Gastroesophageal sphincter (tissue), 4 donors: ENCODE measurements at regions not wholly inside any gene's neighbourhood (a gene's known extent, or its start where the extent isn't known, plus 50 kb on each side); places are given as distances from the start of the nearest gene placed in this dataset.

Experiments
- ATAC-seq: fragments of 150-250 bp; one replicate; pipeline ENCODE4 v1.9.1; 2016; ENCODE audit warnings: mild to moderate bottlenecking, moderate library complexity
- H3K27ac ChIP-seq, 4 donors: fragments of 200-600 bp; sonication (generic) in 3 of 4; 1 replicate in 3 of 4; 2 replicates in 1 of 4; pipeline ENCODE4 v1.5.1; 2016 to 2019
- H3K27me3 ChIP-seq: fragments of 200-600 bp; sonication (generic); one replicate; pipeline ENCODE4 v1.5.1; 2019
- H3K36me3 ChIP-seq, 2 donors: fragments of 200-600 bp; sonication (generic); one replicate each; pipeline ENCODE4 v1.5.1; 2019; ENCODE audit warnings: control low read depth in 1 of 2
- H3K4me1 ChIP-seq, 3 donors: fragments of 200-600 bp; sonication (generic); 1 replicate in 2 of 3; 2 replicates in 1 of 3; pipeline ENCODE4 v1.5.1; 2016 to 2019; ENCODE audit warnings: control low read depth in 2 of 3
- H3K4me3 ChIP-seq, 2 donors: fragments of 200-600 bp; sonication (generic); one replicate each; pipeline ENCODE4 v1.5.1; 2019; ENCODE audit warnings: mild to moderate bottlenecking in 1 of 2, moderate library complexity in 1 of 2
- H3K9me3 ChIP-seq, 3 donors: fragments of 200-600 bp; sonication (generic); one replicate each; pipeline ENCODE4 v1.5.1; 2017 to 2019; ENCODE audit warnings: control low read depth in 2 of 3
- EP300 ChIP-seq: sonication (generic); formaldehyde crosslinking; IDR thresholded peaks from one replicate; pipeline ENCODE4 v1.6.1; 2017; ENCODE audit warnings: antibody characterized with exemption, mild to moderate bottlenecking
- POLR2A ChIP-seq, 2 donors: fragments of 450-650 bp; IDR thresholded peaks; one replicate each; pipeline ENCODE4 v1.6.1; 2017; ENCODE audit warnings: antibody characterized with exemption in 2 of 2, mild to moderate bottlenecking in 2 of 2, moderate library complexity in 1 of 2
- POLR2AphosphoS5 ChIP-seq: sonication (generic); formaldehyde crosslinking; IDR thresholded peaks from one replicate; pipeline ENCODE4 v1.6.1; 2017; ENCODE audit warnings: antibody characterized with exemption
- WGBS, 2 donors: methylation state at CpG; one replicate each; pipeline ENCODE4 v1.1.5; 2018; ENCODE audit warnings: low coverage in 1 of 2; 5-methylcytosine and 5-hydroxymethylcytosine counted together
- TF ChIP-seq, protein P1 (sequence below), 4 experiments: fragments of 200-600 bp in 2 of 4; fragments of 450-650 bp in 2 of 4; sonication (generic) in 1 of 4; IDR thresholded peaks; one replicate each; pipeline ENCODE4 v1.5.1; 2017 to 2019; ENCODE audit warnings: antibody characterized with exemption in 4 of 4, mild to moderate bottlenecking in 2 of 4, moderate library complexity in 2 of 4

- no peak overlapping the region for H3K27ac ChIP-seq
- no peak overlapping the region for H3K4me3 ChIP-seq
- H3K27me3 ChIP-seq = no peaks in the 10 kb centered on the region
- peaks cover 0 to 11% (median 4%) of the 10 kb centered on the region in 3 donors for H3K4me1 ChIP-seq
- no peak for ATAC-seq
- H3K9me3 ChIP-seq = no peaks in the 10 kb centered on the region
- WGBS, 2 donors = 86 to 93% methylated on average over 4 to 8 of the region's 8 CpGs
- no peaks in the 10 kb centered on the region for H3K36me3 ChIP-seq
- TF ChIP-seq POLR2A (IDR thresholded peaks at IDR 0.05) = no peak
- no peak for TF ChIP-seq EP300
- TF ChIP-seq, protein P1, sequence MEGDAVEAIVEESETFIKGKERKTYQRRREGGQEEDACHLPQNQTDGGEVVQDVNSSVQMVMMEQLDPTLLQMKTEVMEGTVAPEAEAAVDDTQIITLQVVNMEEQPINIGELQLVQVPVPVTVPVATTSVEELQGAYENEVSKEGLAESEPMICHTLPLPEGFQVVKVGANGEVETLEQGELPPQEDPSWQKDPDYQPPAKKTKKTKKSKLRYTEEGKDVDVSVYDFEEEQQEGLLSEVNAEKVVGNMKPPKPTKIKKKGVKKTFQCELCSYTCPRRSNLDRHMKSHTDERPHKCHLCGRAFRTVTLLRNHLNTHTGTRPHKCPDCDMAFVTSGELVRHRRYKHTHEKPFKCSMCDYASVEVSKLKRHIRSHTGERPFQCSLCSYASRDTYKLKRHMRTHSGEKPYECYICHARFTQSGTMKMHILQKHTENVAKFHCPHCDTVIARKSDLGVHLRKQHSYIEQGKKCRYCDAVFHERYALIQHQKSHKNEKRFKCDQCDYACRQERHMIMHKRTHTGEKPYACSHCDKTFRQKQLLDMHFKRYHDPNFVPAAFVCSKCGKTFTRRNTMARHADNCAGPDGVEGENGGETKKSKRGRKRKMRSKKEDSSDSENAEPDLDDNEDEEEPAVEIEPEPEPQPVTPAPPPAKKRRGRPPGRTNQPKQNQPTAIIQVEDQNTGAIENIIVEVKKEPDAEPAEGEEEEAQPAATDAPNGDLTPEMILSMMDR (IDR thresholded peaks at IDR 0.05) = no peak
These were observed 53.2 kb upstream of the FZD7 start for GRCh38 chr2:201980389-201980821.

GRCh38 chr2:201980946-201981345 is 52.7 kb upstream of the FZD7 start:
- Histone ChIP-seq H3K27me3 (no peaks in the 10 kb centered on the region), H3K36me3 (no peaks in the 10 kb centered on the region), H3K4me1 (peaks cover 0 to 12% (median 4%) of the 10 kb centered on the region in 3 donors), H3K4me3 (no peak overlapping the region), H3K9me3 (no peaks in the 10 kb centered on the region), H3K27ac (no peak overlapping the region)
- TF ChIP-seq, protein P1 (IDR thresholded peaks at IDR 0.05) = no peak
- TF ChIP-seq POLR2A (IDR thresholded peaks at IDR 0.05) = no peak
- no peak for TF ChIP-seq EP300
- TF ChIP-seq POLR2AphosphoS5 = no peak
- WGBS, 2 donors = 100% methylated on average over 3 of the region's 4 CpGs; no CpG with 5 or more reads in 1 of the 2 donors
- ATAC-seq = no peak

DNA sequence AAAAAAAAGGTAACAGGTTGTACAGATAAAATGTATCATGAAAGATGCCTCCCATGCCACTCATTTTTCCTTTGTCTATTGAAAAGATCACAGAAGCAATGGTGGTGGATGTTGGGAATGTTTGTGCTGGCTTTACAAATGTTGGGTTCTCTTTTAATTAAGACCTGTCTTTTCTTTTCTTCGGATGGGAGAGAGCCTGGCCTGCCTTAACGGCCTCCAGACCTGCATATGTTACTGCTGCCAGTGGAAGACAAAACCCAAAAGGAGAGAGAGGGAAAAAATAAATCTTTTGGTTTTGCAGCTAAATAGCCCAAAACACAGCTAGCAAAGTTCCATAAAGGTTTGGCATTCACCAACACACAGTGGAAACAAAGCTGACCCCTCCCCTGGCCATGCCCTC is 50.5 kb upstream of the FZD7 start:
- Histone ChIP-seq H3K4me3 (no peak overlapping the region), H3K4me1 (peaks cover 0 to 12% (median 4%) of the 10 kb centered on the region in 3 donors), H3K27ac (no peak overlapping the region), H3K36me3 (no peaks in the 10 kb centered on the region), H3K9me3 (no peaks in the 10 kb centered on the region), H3K27me3 (no peaks in the 10 kb centered on the region)
- TF ChIP-seq, protein P1 (IDR thresholded peaks at IDR 0.05) = no peak
- no peak for TF ChIP-seq POLR2AphosphoS5
- TF ChIP-seq EP300 = no peak
- no peak for TF ChIP-seq POLR2A (IDR thresholded peaks at IDR 0.05)
- WGBS, 2 donors = 63 to 80% methylated on average over 2 of the region's 2 CpGs
- no peak for ATAC-seq

DNA sequence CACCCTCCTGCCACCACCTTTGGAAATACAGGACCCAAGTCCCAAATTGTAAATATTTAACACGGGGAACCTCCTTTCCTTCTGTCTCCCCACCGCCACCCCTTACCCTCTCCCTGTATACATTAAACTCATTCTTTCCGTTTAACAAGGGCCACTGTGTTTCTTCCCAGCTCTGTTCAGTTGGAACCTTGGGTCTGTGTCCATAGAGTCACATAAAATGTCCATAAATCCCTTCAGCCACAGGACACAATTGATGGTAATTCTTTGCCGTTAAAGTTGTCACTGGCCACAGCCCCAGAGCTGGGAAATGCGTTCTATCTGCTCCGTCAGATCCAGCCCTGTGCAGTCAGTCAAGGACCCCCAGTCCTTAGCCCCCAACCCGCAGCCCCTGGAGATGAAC is 49.9 kb upstream of the FZD7 start:
- no peak for ATAC-seq
- no peaks in the 10 kb centered on the region for H3K36me3 ChIP-seq
- no peaks in the 10 kb centered on the region for H3K9me3 ChIP-seq
- WGBS, 2 donors = 97 to 100% methylated on average over 1 to 7 of the region's 7 CpGs
- H3K4me3 ChIP-seq = no peak overlapping the region
- H3K27me3 ChIP-seq = no peaks in the 10 kb centered on the region
- no peak overlapping the region for H3K27ac ChIP-seq
- peaks cover 0 to 12% (median 4%) of the 10 kb centered on the region in 3 donors for H3K4me1 ChIP-seq
- TF ChIP-seq POLR2AphosphoS5 = no peak
- no peak for TF ChIP-seq EP300
- no peak for TF ChIP-seq POLR2A (IDR thresholded peaks at IDR 0.05)
- TF ChIP-seq, protein P1 (IDR thresholded peaks at IDR 0.05) = no peak
